Astrocyte (in vitro differentiated cells and primary cell): ENCODE measurements at regions not wholly inside any gene's neighbourhood (a gene's known extent, or its start where the extent isn't known, plus 50 kb on each side); places are given as distances from the start of the nearest gene placed in this dataset.
"Not testable (repeated sequence)": the region's sequence is repeated elsewhere in the genome, so short reads cannot be mapped to it uniquely, and the experiment has no call there.

ENCODE experiments used
- DNase-seq: peaks from one replicate; pipeline ENCODE4 v3.0.0-alpha.2; 2010; ENCODE audit warnings: low read depth
- FAIRE-seq: peaks from 2 replicates; lab custom pipeline; 2011; peaks lifted over from hg19 to GRCh38; lab: Jason Lieb, UNC
- H2AFZ ChIP-seq: 2 replicates; pipeline ENCODE4 v1.6.0; 2012; ENCODE audit warnings: low read depth, low read length, inconsistent platforms
- H3K27ac ChIP-seq: 2 replicates; pipeline ENCODE4 v1.5.1; 2011; ENCODE audit warnings: low read depth, low read length, inconsistent platforms
- H3K27me3 ChIP-seq: 2 replicates; pipeline ENCODE4 v1.6.0; 2011; ENCODE audit warnings: low read length, inconsistent platforms; ENCODE audit not compliant: insufficient read depth
- H3K36me3 ChIP-seq: 2 replicates; pipeline ENCODE4 v1.5.1; 2011; ENCODE audit warnings: low read length, inconsistent platforms; ENCODE audit not compliant: insufficient read depth
- H3K4me1 ChIP-seq: 2 replicates; pipeline ENCODE4 v1.5.1; 2011; ENCODE audit warnings: low read length, inconsistent platforms; ENCODE audit not compliant: insufficient read depth
- H3K4me2 ChIP-seq: 2 replicates; pipeline ENCODE4 v1.6.0; 2012; ENCODE audit warnings: low read length, inconsistent platforms
- H3K4me3 ChIP-seq: 2 replicates; pipeline ENCODE4 v1.5.1; 2011; ENCODE audit warnings: low read depth, mild to moderate bottlenecking, low read length, inconsistent platforms; ENCODE audit not compliant: insufficient read depth
- H3K79me2 ChIP-seq: 2 replicates; pipeline ENCODE4 v1.6.0; 2012; ENCODE audit warnings: mild to moderate bottlenecking, low read length, inconsistent platforms; ENCODE audit not compliant: insufficient read depth
- H3K9ac ChIP-seq: 2 replicates; pipeline ENCODE4 v1.6.0; 2012; ENCODE audit warnings: mild to moderate bottlenecking, low read length, inconsistent platforms
- H3K9me3 ChIP-seq: 2 replicates; pipeline ENCODE4 v1.5.1; 2012; ENCODE audit warnings: low read depth, mild to moderate bottlenecking, low read length, inconsistent platforms; ENCODE audit not compliant: insufficient read depth
- H4K20me1 ChIP-seq: 2 replicates; pipeline ENCODE4 v1.6.0; 2012; ENCODE audit warnings: low read length, inconsistent platforms; ENCODE audit not compliant: insufficient read depth
- H3K27ac Mint-ChIP-seq: one replicate; pipeline ENCODE4 v1.8.0; 2021; ENCODE audit warnings: mild to moderate bottlenecking, mixed read lengths; ENCODE audit not compliant: unreplicated experiment
- H3K27me3 Mint-ChIP-seq: one replicate; pipeline ENCODE4 v1.8.0; 2021; ENCODE audit warnings: low read depth, mixed read lengths; ENCODE audit not compliant: unreplicated experiment
- H3K36me3 Mint-ChIP-seq: one replicate; pipeline ENCODE4 v1.8.0; 2021; ENCODE audit warnings: low read depth, mixed read lengths; ENCODE audit not compliant: unreplicated experiment
- H3K4me1 Mint-ChIP-seq: one replicate; pipeline ENCODE4 v1.8.0; 2021; ENCODE audit warnings: low read depth, mixed read lengths; ENCODE audit not compliant: unreplicated experiment
- H3K4me3 Mint-ChIP-seq: one replicate; pipeline ENCODE4 v1.8.0; 2021; ENCODE audit warnings: mild to moderate bottlenecking, moderate library complexity, mixed read lengths; ENCODE audit not compliant: unreplicated experiment
- H3K9me3 Mint-ChIP-seq: one replicate; pipeline ENCODE4 v1.8.0; 2021; ENCODE audit warnings: mild to moderate bottlenecking, mixed read lengths; ENCODE audit not compliant: unreplicated experiment
- CTCF ChIP-seq: IDR thresholded peaks from 2 replicates; pipeline ENCODE4 v1.5.1; 2011; ENCODE audit warnings: low read depth, mild to moderate bottlenecking, inconsistent platforms, low read length, moderate library complexity; ENCODE audit not compliant: insufficient read depth
- EZH2 ChIP-seq: IDR thresholded peaks from 2 replicates; pipeline ENCODE4 v1.6.1; 2012; ENCODE audit warnings: mild to moderate bottlenecking, low read length, inconsistent platforms; ENCODE audit not compliant: insufficient read depth

- peaks cover 50% of the 10 kb centered on the region for H3K27me3 Mint-ChIP-seq
- no peaks in the 10 kb centered on the region for H3K27me3 ChIP-seq
- no peak overlapping the region for H3K27ac Mint-ChIP-seq
- H3K9ac ChIP-seq, result no peak overlapping the region
- DNase-seq, result no peak
- H3K4me2 ChIP-seq, result no peak overlapping the region
- no peak overlapping the region for H3K4me3 ChIP-seq
- H3K4me1 Mint-ChIP-seq, result no peaks in the 10 kb centered on the region
- no peaks in the 10 kb centered on the region for H3K4me1 ChIP-seq
- no peak for FAIRE-seq
- no peak overlapping the region for H3K4me3 Mint-ChIP-seq
- H3K79me2 ChIP-seq, result no peaks in the 10 kb centered on the region
- no peak for TF ChIP-seq EZH2
- TF ChIP-seq CTCF, result no peak
- no peaks in the 10 kb centered on the region for H4K20me1 ChIP-seq
- H3K36me3 Mint-ChIP-seq, result no peaks in the 10 kb centered on the region
- H2AFZ ChIP-seq, result no peak overlapping the region
- H3K27ac ChIP-seq, result no peak overlapping the region
- no peaks in the 10 kb centered on the region for H3K9me3 Mint-ChIP-seq
- H3K9me3 ChIP-seq, result no peaks in the 10 kb centered on the region
- no peaks in the 10 kb centered on the region for H3K36me3 ChIP-seq
These were observed 297.9 kb upstream of the SFSWAP start for GRCh38 chr12:131413006-131413405.

GRCh38 chr12:131413471-131413870, 297.4 kb upstream of the SFSWAP start:
- Histone ChIP-seq H3K27ac (no peak overlapping the region), H3K4me1 (no peaks in the 10 kb centered on the region), H3K4me2 (no peak overlapping the region), H3K36me3 (no peaks in the 10 kb centered on the region), H3K4me3 (no peak overlapping the region), H3K27me3 (no peaks in the 10 kb centered on the region), H3K9me3 (no peaks in the 10 kb centered on the region), H3K9ac (no peak overlapping the region), H4K20me1 (no peaks in the 10 kb centered on the region), H2AFZ (no peak overlapping the region), H3K79me2 (no peaks in the 10 kb centered on the region)
- DNase-seq, result no peak
- no peak overlapping the region for H3K4me3 Mint-ChIP-seq
- FAIRE-seq, result no peak
- TF ChIP-seq EZH2, result no peak
- no peak for TF ChIP-seq CTCF
- H3K9me3 Mint-ChIP-seq, result no peaks in the 10 kb centered on the region
- H3K27ac Mint-ChIP-seq, result no peak overlapping the region
- H3K27me3 Mint-ChIP-seq, result peaks cover 48% of the 10 kb centered on the region
- H3K36me3 Mint-ChIP-seq, result no peaks in the 10 kb centered on the region
- H3K4me1 Mint-ChIP-seq, result no peaks in the 10 kb centered on the region

GRCh38 chr12:131414155-131414922, 296.6 kb upstream of the SFSWAP start:
- H3K4me2 ChIP-seq, H3K4me1 ChIP-seq, H3K9me3 ChIP-seq, H3K36me3 Mint-ChIP-seq, H3K27ac Mint-ChIP-seq, H2AFZ ChIP-seq, H3K27me3 ChIP-seq, H4K20me1 ChIP-seq, FAIRE-seq, H3K4me1 Mint-ChIP-seq, H3K9me3 Mint-ChIP-seq, H3K4me3 Mint-ChIP-seq, H3K27ac ChIP-seq, H3K36me3 ChIP-seq, H3K4me3 ChIP-seq, H3K9ac ChIP-seq, H3K79me2 ChIP-seq, DNase-seq: not testable (repeated sequence)
- H3K27me3 Mint-ChIP-seq, result peaks cover 53% of the 10 kb centered on the region
